Ectodermal cell (in vitro differentiated cells): ENCODE measurements at regions not wholly inside any gene's neighbourhood (a gene's known extent, or its start where the extent isn't known, plus 50 kb on each side); places are given as distances from the start of the nearest gene placed in this dataset.

Source experiments
- H3K27ac ChIP-seq: 2 replicates; pipeline ENCODE4 v1.7.0; 2013; ENCODE audit warnings: mild to moderate bottlenecking, low read depth, low read length; ENCODE audit not compliant: insufficient read depth, poor library complexity, severe bottlenecking
- H3K27me3 ChIP-seq: 2 replicates; pipeline ENCODE4 v1.7.0; 2013; ENCODE audit warnings: mild to moderate bottlenecking, low read length; ENCODE audit not compliant: insufficient read depth, control insufficient read depth, poor library complexity, severe bottlenecking
- H3K36me3 ChIP-seq: one replicate; pipeline ENCODE4 v1.7.0; 2013; ENCODE audit warnings: low read length; ENCODE audit not compliant: control insufficient read depth, insufficient read depth
- H3K4me1 ChIP-seq: one replicate; pipeline ENCODE4 v1.7.0; 2013; ENCODE audit warnings: low read length; ENCODE audit not compliant: control insufficient read depth, insufficient read depth
- H3K4me3 ChIP-seq: 2 replicates; pipeline ENCODE4 v1.7.0; 2013; ENCODE audit warnings: low read depth, low read length, control low read depth; ENCODE audit not compliant: insufficient read depth
- H3K9me3 ChIP-seq: 2 replicates; pipeline ENCODE4 v1.7.0; 2013; ENCODE audit warnings: mild to moderate bottlenecking, low read length, moderate library complexity; ENCODE audit not compliant: control insufficient read depth
- WGBS, 2 experiments: methylation state at CpG; one replicate each; pipeline ENCODE4 v1.1.7; 2013; ENCODE audit warnings: missing lambda C conversion rate in 2 of 2; 5-methylcytosine and 5-hydroxymethylcytosine counted together

DNA sequence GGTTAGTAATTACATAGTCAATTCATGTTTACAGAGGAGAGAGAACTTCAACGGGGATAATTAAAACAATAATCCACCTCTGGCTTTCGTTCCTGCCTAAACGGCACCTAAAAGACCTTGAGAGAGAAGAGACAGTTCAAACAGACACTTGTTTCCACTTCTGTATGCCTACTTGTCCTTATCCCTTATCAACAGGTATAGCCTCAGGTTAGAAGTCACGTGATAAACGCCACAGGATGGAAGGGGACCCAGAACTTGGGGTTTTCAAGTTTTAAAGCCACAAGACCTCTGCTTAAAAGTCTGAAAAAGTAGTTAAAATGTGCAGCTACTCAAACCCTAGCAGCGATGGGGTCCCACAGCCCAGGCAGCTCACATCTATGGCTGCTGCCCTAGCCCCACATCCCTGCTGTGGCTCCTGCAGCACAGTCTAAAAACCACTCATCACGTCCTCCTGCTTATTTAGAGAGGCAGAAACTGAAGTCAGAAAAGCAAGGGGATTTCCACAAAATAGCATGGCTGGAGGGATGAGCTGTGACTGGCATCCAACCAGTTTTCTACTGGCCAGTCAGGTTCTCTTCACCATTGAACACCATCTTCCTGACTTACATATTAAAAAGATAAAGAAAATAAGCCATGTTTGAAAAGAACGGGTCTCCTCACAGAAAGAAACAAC lies 51.2 kb upstream of the SEC16B start:
- no peaks in the 10 kb centered on the region for H3K9me3 ChIP-seq
- 85 to 86% methylated on average over 8 of the region's 8 CpGs for WGBS, 2 experiments
- H3K36me3 ChIP-seq, result no peaks in the 10 kb centered on the region
- H3K27ac ChIP-seq, result no peak overlapping the region
- H3K4me3 ChIP-seq, result no peak overlapping the region
- no peaks in the 10 kb centered on the region for H3K4me1 ChIP-seq
- no peaks in the 10 kb centered on the region for H3K27me3 ChIP-seq

GRCh38 chr1:178021950-178022349 lies 52.1 kb upstream of the SEC16B start:
- 93 to 96% methylated on average over 4 of the region's 4 CpGs for WGBS, 2 experiments
- no peak overlapping the region for H3K4me3 ChIP-seq
- no peaks in the 10 kb centered on the region for H3K4me1 ChIP-seq
- no peaks in the 10 kb centered on the region for H3K9me3 ChIP-seq
- no peaks in the 10 kb centered on the region for H3K27me3 ChIP-seq
- H3K27ac ChIP-seq, result no peak overlapping the region
- no peaks in the 10 kb centered on the region for H3K36me3 ChIP-seq

- H3K36me3 ChIP-seq, result no peaks in the 10 kb centered on the region
- no peak overlapping the region for H3K4me3 ChIP-seq
- 92 to 100% methylated on average over 2 of the region's 2 CpGs for WGBS, 2 experiments
- no peaks in the 10 kb centered on the region for H3K9me3 ChIP-seq
- no peak overlapping the region for H3K27ac ChIP-seq
- no peaks in the 10 kb centered on the region for H3K4me1 ChIP-seq
- H3K27me3 ChIP-seq, result no peaks in the 10 kb centered on the region
Measured at GRCh38 chr1:178023181-178023618, 53.3 kb upstream of the SEC16B start.

DNA sequence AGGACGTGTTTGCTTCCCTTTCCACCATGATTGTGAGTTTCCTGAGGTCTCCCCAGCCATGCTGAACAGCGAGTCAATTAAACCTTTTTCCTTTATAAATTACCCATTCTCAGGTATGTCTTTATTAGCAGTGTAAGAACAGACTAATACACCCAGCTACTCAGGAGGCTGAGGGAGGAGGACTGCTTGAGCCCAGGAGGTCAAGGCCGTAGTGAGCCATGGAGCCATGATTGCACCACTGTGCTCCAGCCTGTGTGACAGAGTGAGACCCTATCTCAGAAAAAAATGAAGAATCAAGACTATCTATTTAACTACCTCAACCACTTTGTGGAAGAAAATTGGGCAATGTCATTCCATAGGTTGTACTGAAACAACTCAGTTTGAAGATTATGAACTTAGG lies 54.6 kb upstream of the SEC16B start:
- WGBS, 2 experiments, result 89 to 96% methylated on average over 3 of the region's 3 CpGs
- no peak overlapping the region for H3K4me3 ChIP-seq
- no peak overlapping the region for H3K27ac ChIP-seq
- H3K36me3 ChIP-seq, result no peaks in the 10 kb centered on the region
- H3K9me3 ChIP-seq, result no peaks in the 10 kb centered on the region
- H3K27me3 ChIP-seq, result no peaks in the 10 kb centered on the region
- no peaks in the 10 kb centered on the region for H3K4me1 ChIP-seq

GRCh38 chr1:178025613-178026356 lies 55.9 kb upstream of the SEC16B start:
- WGBS, 2 experiments, result 91 to 92% methylated on average over 9 of the region's 9 CpGs

DNA sequence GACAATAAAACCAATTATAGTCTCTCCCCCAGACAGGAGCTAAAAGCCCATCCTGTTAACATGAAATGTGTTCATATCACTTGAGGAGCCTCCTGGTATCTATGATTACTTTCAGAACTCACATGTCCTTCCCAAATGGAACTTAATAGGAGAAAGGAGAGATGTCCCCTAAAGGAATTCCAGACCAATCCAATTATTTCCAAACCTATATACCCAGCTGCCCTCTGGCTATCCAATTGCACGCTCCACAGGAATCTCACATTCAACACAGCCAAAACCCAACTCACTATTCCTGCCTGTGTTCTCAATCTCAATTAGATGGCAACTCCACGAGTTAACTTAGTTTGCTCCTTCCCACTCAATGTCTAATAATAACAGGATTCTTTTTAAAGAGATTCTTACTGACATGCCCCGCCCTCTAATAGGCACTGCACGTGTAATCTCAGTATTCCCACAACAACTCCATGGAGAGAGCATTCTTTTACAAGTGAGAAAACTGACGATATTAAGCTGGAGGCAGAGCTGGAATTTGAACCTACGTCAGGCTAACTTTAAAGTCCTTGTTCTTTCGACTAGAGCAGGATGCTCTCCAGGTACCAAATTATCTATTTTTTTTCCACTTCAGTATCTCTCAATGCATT lies 59.1 kb upstream of the SEC16B start:
- WGBS, 2 experiments, result 70 to 73% methylated on average over 7 of the region's 7 CpGs
- no peak overlapping the region for H3K4me3 ChIP-seq
- H3K27ac ChIP-seq, result no peak overlapping the region

More at GRCh38 chr1:178025613-178026356, 55.9 kb upstream of the SEC16B start:
- Histone ChIP-seq H3K4me3 (no peak overlapping the region), H3K4me1 (no peaks in the 10 kb centered on the region), H3K27ac (no peak overlapping the region), H3K27me3 (no peaks in the 10 kb centered on the region), H3K9me3 (no peaks in the 10 kb centered on the region), H3K36me3 (no peaks in the 10 kb centered on the region)

DNA sequence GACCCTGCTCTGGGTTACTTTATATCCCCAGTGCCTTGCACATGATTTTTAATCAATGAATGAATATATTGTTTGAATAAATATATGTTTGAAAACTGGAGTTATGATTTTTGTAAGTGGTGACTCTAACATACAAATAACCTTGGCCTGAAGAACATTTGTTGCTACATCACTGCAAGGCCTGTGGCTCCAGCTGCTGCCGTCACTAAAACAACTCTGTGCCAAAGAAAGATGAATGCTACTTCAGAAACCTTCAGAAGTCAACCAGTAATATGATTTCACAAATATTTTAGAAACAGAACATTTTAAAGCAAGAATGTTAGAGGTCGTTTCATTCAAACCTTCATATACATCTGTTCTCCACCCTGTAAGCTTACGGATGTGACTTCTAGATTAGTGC lies 60.6 kb upstream of the SEC16B start:
- no peaks in the 10 kb centered on the region for H3K9me3 ChIP-seq
- H3K4me1 ChIP-seq, result no peaks in the 10 kb centered on the region
- no peaks in the 10 kb centered on the region for H3K36me3 ChIP-seq
- WGBS, 2 experiments, result 95 to 100% methylated on average over 3 of the region's 3 CpGs
- H3K27ac ChIP-seq, result no peak overlapping the region
- H3K27me3 ChIP-seq, result no peaks in the 10 kb centered on the region
- no peak overlapping the region for H3K4me3 ChIP-seq

More for the DNA sequence above, 59.1 kb upstream of the SEC16B start:
- Histone ChIP-seq H3K4me1 (no peaks in the 10 kb centered on the region), H3K9me3 (no peaks in the 10 kb centered on the region), H3K27me3 (no peaks in the 10 kb centered on the region), H3K36me3 (no peaks in the 10 kb centered on the region)

DNA sequence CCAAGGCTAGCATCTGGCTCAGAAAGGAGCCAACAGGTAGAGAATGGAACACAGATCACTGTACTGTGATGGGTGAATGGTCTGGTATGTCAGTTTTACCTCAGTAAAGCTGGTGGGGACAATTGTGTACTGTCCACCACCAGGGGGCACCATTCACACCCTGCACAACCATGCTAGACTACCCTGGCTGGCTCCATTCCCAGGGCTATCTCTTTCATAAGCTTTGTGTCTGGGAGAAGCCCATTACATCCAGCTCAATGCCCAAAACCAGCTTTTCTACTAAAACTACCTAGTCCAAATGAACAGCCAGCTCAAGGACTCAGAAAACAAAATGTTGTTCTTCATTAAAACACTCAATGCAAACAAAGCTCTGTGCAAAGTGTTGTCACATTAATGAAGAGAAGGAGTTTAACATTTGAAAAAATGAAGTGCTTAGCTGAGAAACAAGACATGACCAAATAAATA lies 62.0 kb upstream of the RASAL2 start:
- H3K4me1 ChIP-seq, result no peaks in the 10 kb centered on the region
- no peaks in the 10 kb centered on the region for H3K36me3 ChIP-seq
- no peak overlapping the region for H3K4me3 ChIP-seq
- H3K27me3 ChIP-seq, result no peaks in the 10 kb centered on the region
- H3K9me3 ChIP-seq, result no peaks in the 10 kb centered on the region
- H3K27ac ChIP-seq, result no peak overlapping the region

GRCh38 chr1:178033019-178033418 lies 60.9 kb upstream of the RASAL2 start:
- H3K27me3 ChIP-seq, result no peaks in the 10 kb centered on the region
- H3K4me1 ChIP-seq, result no peaks in the 10 kb centered on the region
- H3K9me3 ChIP-seq, result no peaks in the 10 kb centered on the region
- no peak overlapping the region for H3K27ac ChIP-seq
- 90 to 91% methylated on average over 2 of the region's 2 CpGs for WGBS, 2 experiments
- no peak overlapping the region for H3K4me3 ChIP-seq
- no peaks in the 10 kb centered on the region for H3K36me3 ChIP-seq

- Histone ChIP-seq H3K9me3 (no peaks in the 10 kb centered on the region), H3K4me1 (no peaks in the 10 kb centered on the region), H3K4me3 (no peak overlapping the region), H3K27me3 (no peaks in the 10 kb centered on the region), H3K27ac (no peak overlapping the region), H3K36me3 (no peaks in the 10 kb centered on the region)
- WGBS, 2 experiments, result 93 to 95% methylated on average over 2 of the region's 2 CpGs
Measured at GRCh38 chr1:178034676-178035075, 59.2 kb upstream of the RASAL2 start.
